Liver (tissue), 3 donors: ENCODE measurements at regions not wholly inside any gene's neighbourhood (a gene's known extent, or its start where the extent isn't known, plus 50 kb on each side); places are given as distances from the start of the nearest gene placed in this dataset.

Experiments
- FOXA1 ChIP-seq: IDR thresholded peaks from 2 replicates; pipeline ENCODE4 v1.6.1; 2016; ENCODE audit warnings: antibody characterized with exemption
- GABPA ChIP-seq, 2 donors: IDR thresholded peaks in 1 of 2; conservative IDR thresholded peaks in 1 of 2; 2 replicates each; pipeline ENCODE4 v1.6.1; 2016; ENCODE audit warnings: antibody characterized with exemption in 2 of 2, mild to moderate bottlenecking in 1 of 2, moderate library complexity in 1 of 2
- JUND ChIP-seq, 2 donors: IDR thresholded peaks; 2 replicates each; pipeline ENCODE4 v1.6.1; 2016; ENCODE audit warnings: antibody characterized with exemption in 2 of 2
- MAX ChIP-seq: IDR thresholded peaks from 2 replicates; pipeline ENCODE4 v1.6.1; 2016; ENCODE audit warnings: antibody characterized with exemption
- RAD21 ChIP-seq, 2 donors: IDR thresholded peaks; 2 replicates each; pipeline ENCODE4 v1.6.1; 2016; ENCODE audit warnings: antibody characterized with exemption in 2 of 2, mild to moderate bottlenecking in 2 of 2
- SP1 ChIP-seq: IDR thresholded peaks from 2 replicates; pipeline ENCODE4 v1.6.1; 2018; ENCODE audit warnings: antibody characterized with exemption, mild to moderate bottlenecking
- TAF1 ChIP-seq: conservative IDR thresholded peaks from 2 replicates; pipeline ENCODE4 v1.6.1; 2016; ENCODE audit warnings: antibody characterized with exemption, mild to moderate bottlenecking
- YY1 ChIP-seq: IDR thresholded peaks from 2 replicates; pipeline ENCODE4 v1.6.1; 2016; ENCODE audit warnings: antibody characterized with exemption, mild to moderate bottlenecking
- TF ChIP-seq, protein P1 (sequence below): fragments of 150-350 bp; IDR thresholded peaks from 2 replicates; pipeline ENCODE4 v1.5.1; 2017; ENCODE audit warnings: improper control_type of control experiment, low read depth, low read length; ENCODE audit not compliant: missing input control
- TF ChIP-seq, protein P2 (sequence below): IDR thresholded peaks from 2 replicates; pipeline ENCODE4 v1.6.1; 2016; ENCODE audit warnings: antibody characterized with exemption, mild to moderate bottlenecking
- TF ChIP-seq, protein P3 (sequence below): IDR thresholded peaks from 2 replicates; pipeline ENCODE4 v1.6.1; 2016; ENCODE audit warnings: antibody characterized with exemption
- donor health status: healthy.
- donor health status: healthy.

- TF ChIP-seq, protein P1, sequence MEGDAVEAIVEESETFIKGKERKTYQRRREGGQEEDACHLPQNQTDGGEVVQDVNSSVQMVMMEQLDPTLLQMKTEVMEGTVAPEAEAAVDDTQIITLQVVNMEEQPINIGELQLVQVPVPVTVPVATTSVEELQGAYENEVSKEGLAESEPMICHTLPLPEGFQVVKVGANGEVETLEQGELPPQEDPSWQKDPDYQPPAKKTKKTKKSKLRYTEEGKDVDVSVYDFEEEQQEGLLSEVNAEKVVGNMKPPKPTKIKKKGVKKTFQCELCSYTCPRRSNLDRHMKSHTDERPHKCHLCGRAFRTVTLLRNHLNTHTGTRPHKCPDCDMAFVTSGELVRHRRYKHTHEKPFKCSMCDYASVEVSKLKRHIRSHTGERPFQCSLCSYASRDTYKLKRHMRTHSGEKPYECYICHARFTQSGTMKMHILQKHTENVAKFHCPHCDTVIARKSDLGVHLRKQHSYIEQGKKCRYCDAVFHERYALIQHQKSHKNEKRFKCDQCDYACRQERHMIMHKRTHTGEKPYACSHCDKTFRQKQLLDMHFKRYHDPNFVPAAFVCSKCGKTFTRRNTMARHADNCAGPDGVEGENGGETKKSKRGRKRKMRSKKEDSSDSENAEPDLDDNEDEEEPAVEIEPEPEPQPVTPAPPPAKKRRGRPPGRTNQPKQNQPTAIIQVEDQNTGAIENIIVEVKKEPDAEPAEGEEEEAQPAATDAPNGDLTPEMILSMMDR, result no peak
- TF ChIP-seq MAX (no peak), TAF1 (no peak), YY1 (no peak), JUND (IDR thresholded peaks at IDR 0.05) (no peak), GABPA (IDR thresholded peaks at IDR 0.05 in 1 of 2, conservative IDR thresholded peaks at IDR 0.05 in 1 of 2) (no peak), SP1 (no peak), FOXA1 (no peak), RAD21 (IDR thresholded peaks at IDR 0.05) (no peak)
- TF ChIP-seq, protein P2, sequence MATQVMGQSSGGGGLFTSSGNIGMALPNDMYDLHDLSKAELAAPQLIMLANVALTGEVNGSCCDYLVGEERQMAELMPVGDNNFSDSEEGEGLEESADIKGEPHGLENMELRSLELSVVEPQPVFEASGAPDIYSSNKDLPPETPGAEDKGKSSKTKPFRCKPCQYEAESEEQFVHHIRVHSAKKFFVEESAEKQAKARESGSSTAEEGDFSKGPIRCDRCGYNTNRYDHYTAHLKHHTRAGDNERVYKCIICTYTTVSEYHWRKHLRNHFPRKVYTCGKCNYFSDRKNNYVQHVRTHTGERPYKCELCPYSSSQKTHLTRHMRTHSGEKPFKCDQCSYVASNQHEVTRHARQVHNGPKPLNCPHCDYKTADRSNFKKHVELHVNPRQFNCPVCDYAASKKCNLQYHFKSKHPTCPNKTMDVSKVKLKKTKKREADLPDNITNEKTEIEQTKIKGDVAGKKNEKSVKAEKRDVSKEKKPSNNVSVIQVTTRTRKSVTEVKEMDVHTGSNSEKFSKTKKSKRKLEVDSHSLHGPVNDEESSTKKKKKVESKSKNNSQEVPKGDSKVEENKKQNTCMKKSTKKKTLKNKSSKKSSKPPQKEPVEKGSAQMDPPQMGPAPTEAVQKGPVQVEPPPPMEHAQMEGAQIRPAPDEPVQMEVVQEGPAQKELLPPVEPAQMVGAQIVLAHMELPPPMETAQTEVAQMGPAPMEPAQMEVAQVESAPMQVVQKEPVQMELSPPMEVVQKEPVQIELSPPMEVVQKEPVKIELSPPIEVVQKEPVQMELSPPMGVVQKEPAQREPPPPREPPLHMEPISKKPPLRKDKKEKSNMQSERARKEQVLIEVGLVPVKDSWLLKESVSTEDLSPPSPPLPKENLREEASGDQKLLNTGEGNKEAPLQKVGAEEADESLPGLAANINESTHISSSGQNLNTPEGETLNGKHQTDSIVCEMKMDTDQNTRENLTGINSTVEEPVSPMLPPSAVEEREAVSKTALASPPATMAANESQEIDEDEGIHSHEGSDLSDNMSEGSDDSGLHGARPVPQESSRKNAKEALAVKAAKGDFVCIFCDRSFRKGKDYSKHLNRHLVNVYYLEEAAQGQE, result no peak
- TF ChIP-seq, protein P3, sequence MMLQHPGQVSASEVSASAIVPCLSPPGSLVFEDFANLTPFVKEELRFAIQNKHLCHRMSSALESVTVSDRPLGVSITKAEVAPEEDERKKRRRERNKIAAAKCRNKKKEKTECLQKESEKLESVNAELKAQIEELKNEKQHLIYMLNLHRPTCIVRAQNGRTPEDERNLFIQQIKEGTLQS, result no peak
Measured at GRCh38 chr3:10708216-10708893, 107.7 kb upstream of the SLC6A11 start.
